GM18951 (cell line): ENCODE measurements at regions not wholly inside any gene's neighbourhood (a gene's known extent, or its start where the extent isn't known, plus 50 kb on each side); places are given as distances from the start of the nearest gene placed in this dataset.

Experiments
- POLR2A ChIP-seq: IDR thresholded peaks from 4 replicates; pipeline ENCODE4 v1.6.1; 2011; ENCODE audit warnings: mild to moderate bottlenecking; ENCODE audit not compliant: insufficient read length, insufficient read depth; ENCODE audit errors: extremely low read depth
- in situ Hi-C: fragments of 300-500 bp; cut with MboI; formaldehyde crosslinking; loops from one replicate; pipeline ENCODE4 v1.12.0; 2022; ENCODE audit warnings: low sequenced_read_pairs, mixed read lengths, inconsistent platforms; ENCODE audit not compliant: unreplicated experiment

- no peak for TF ChIP-seq POLR2A
- in situ Hi-C loops = no loop called here
Measured at GRCh38 chr1:29711582-29712283, 475.4 kb downstream of the PTPRU start.

GRCh38 chr1:29709704-29710280 is 473.5 kb downstream of the PTPRU start:
- in situ Hi-C loops = no loop called here

GRCh38 chr1:29708796-29709703 is 472.7 kb downstream of the PTPRU start:
- no peak for TF ChIP-seq POLR2A
- in situ Hi-C loops = no loop called here

More at GRCh38 chr1:29709704-29710280, 473.5 kb downstream of the PTPRU start:
- no peak for TF ChIP-seq POLR2A

GRCh38 chr1:29708381-29708780 is 472.1 kb downstream of the PTPRU start:
- TF ChIP-seq POLR2A = no peak
- in situ Hi-C loops = no loop called here

- no peak for TF ChIP-seq POLR2A
- in situ Hi-C loops = no loop called here
Measured at GRCh38 chr1:29707796-29708195, 471.5 kb downstream of the PTPRU start.

GRCh38 chr1:29706936-29707335 is 470.6 kb downstream of the PTPRU start:
- in situ Hi-C loops = no loop called here
- TF ChIP-seq POLR2A = no peak

- in situ Hi-C loops = no loop called here
- TF ChIP-seq POLR2A = no peak
Measured at GRCh38 chr1:29704430-29704829, 468.1 kb downstream of the PTPRU start.

GRCh38 chr1:29703596-29704370 is 467.5 kb downstream of the PTPRU start:
- in situ Hi-C loops = no loop called here

GRCh38 chr1:29700491-29700890 is 464.2 kb downstream of the PTPRU start:
- no peak for TF ChIP-seq POLR2A
- in situ Hi-C loops = no loop called here

More at GRCh38 chr1:29703596-29704370, 467.5 kb downstream of the PTPRU start:
- TF ChIP-seq POLR2A = no peak

- in situ Hi-C loops = no loop called here
- TF ChIP-seq POLR2A = no peak
Measured at GRCh38 chr1:29698626-29699025, 462.3 kb downstream of the PTPRU start.

GRCh38 chr1:29698033-29698432 is 461.7 kb downstream of the PTPRU start:
- no peak for TF ChIP-seq POLR2A
- in situ Hi-C loops = no loop called here

GRCh38 chr1:29697391-29697780 is 461.1 kb downstream of the PTPRU start:
- in situ Hi-C loops = no loop called here
- TF ChIP-seq POLR2A = no peak
